Mesenchymal stem cell (in vitro differentiated cells and primary cell): ENCODE measurements at regions not wholly inside any gene's neighbourhood (a gene's known extent, or its start where the extent isn't known, plus 50 kb on each side); places are given as distances from the start of the nearest gene placed in this dataset.

ENCODE experiments used
- DNase-seq: peaks from one replicate; pipeline ENCODE4 v3.0.0-alpha.2; 2013
- H2AFZ ChIP-seq: one replicate; pipeline ENCODE4 v1.6.1; 2013; ENCODE audit warnings: low read depth, mild to moderate bottlenecking, control low read depth, inconsistent platforms, low read length, moderate library complexity
- H2AK5ac ChIP-seq: 2 replicates; pipeline ENCODE4 v1.6.1; 2013; ENCODE audit warnings: low read length, moderate library complexity, mild to moderate bottlenecking, inconsistent platforms; ENCODE audit not compliant: severe bottlenecking
- H2BK120ac ChIP-seq: one replicate; pipeline ENCODE4 v1.6.1; 2013; ENCODE audit warnings: low read depth, mild to moderate bottlenecking, inconsistent platforms, low read length, moderate library complexity
- H2BK12ac ChIP-seq, 2 experiments: one replicate each; pipeline ENCODE4 v1.6.1; 2013; ENCODE audit warnings: inconsistent platforms in 2 of 2, low read length in 2 of 2, mild to moderate bottlenecking in 2 of 2, moderate library complexity in 2 of 2, control low read depth in 1 of 2
- H2BK15ac ChIP-seq: one replicate; pipeline ENCODE4 v1.6.1; 2013; ENCODE audit warnings: mild to moderate bottlenecking, low read depth, inconsistent platforms; ENCODE audit not compliant: poor library complexity, severe bottlenecking
- H2BK5ac ChIP-seq: 2 replicates; pipeline ENCODE4 v1.6.1; 2013; ENCODE audit warnings: low read depth, mild to moderate bottlenecking, low read length, control low read depth, inconsistent platforms; ENCODE audit not compliant: poor library complexity, severe bottlenecking
- H3K14ac ChIP-seq, 2 experiments: one replicate each; pipeline ENCODE4 v1.6.1; 2013; ENCODE audit warnings: inconsistent platforms in 2 of 2, low read length in 2 of 2, control low read depth in 1 of 2, mild to moderate bottlenecking in 1 of 2, moderate library complexity in 1 of 2
- H3K18ac ChIP-seq, 2 experiments: one replicate each; pipeline ENCODE4 v1.6.1; 2013; ENCODE audit warnings: inconsistent platforms in 2 of 2, low read length in 2 of 2, control low read depth in 1 of 2, low read depth in 1 of 2, mild to moderate bottlenecking in 1 of 2
- H3K23ac ChIP-seq, 2 experiments: one replicate each; pipeline ENCODE4 v1.6.1; 2013; ENCODE audit warnings: inconsistent platforms in 2 of 2, low read length in 2 of 2, mild to moderate bottlenecking in 2 of 2, moderate library complexity in 2 of 2, control low read depth in 1 of 2
- H3K27ac ChIP-seq: 2 replicates; pipeline ENCODE4 v1.5.1; 2013; ENCODE audit warnings: mild to moderate bottlenecking, moderate library complexity, low read length, control low read depth, inconsistent platforms; ENCODE audit not compliant: poor library complexity, severe bottlenecking
- H3K27me3 ChIP-seq, 2 experiments: 2 replicates each; pipeline versions ENCODE4 v1.6.1 to v1.7.0; 2013; ENCODE audit warnings: low read length in 2 of 2, mild to moderate bottlenecking in 2 of 2, moderate library complexity in 2 of 2, control low read depth in 1 of 2, inconsistent platforms in 1 of 2; ENCODE audit not compliant: control insufficient read depth in 1 of 2, insufficient read depth in 1 of 2
- H3K36me3 ChIP-seq, 2 experiments: 2 replicates each; pipeline versions ENCODE4 v1.6.1 to v1.7.0; 2013; ENCODE audit warnings: low read length in 2 of 2, control low read depth in 1 of 2, inconsistent platforms in 1 of 2, low read depth in 1 of 2, mild to moderate bottlenecking in 1 of 2; ENCODE audit not compliant: insufficient read depth in 2 of 2, control insufficient read depth in 1 of 2
- H3K4ac ChIP-seq, 2 experiments: one replicate each; pipeline ENCODE4 v1.6.1; 2013; ENCODE audit warnings: inconsistent platforms in 2 of 2, low read length in 2 of 2, mild to moderate bottlenecking in 2 of 2, moderate library complexity in 2 of 2, control low read depth in 1 of 2, low read depth in 1 of 2
- H3K4me1 ChIP-seq: 2 replicates; pipeline ENCODE4 v1.6.1; 2013; ENCODE audit warnings: low read depth, low read length, control low read depth; ENCODE audit not compliant: control insufficient read depth, insufficient read depth
- H3K4me2 ChIP-seq: 2 replicates; pipeline ENCODE4 v1.6.1; 2013; ENCODE audit warnings: low read length, mild to moderate bottlenecking, inconsistent platforms; ENCODE audit not compliant: poor library complexity, severe bottlenecking
- H3K4me3 ChIP-seq, 2 experiments: 2 replicates each; pipeline versions ENCODE4 v1.5.1 to v1.7.0; 2013; ENCODE audit warnings: low read length in 2 of 2, mild to moderate bottlenecking in 2 of 2, control low read depth in 1 of 2, low read depth in 1 of 2; ENCODE audit not compliant: insufficient read depth in 1 of 2
- H3K79me1 ChIP-seq: replicated peaks from 2 replicates; pipeline ENCODE4 v1.6.1; 2013; ENCODE audit warnings: mild to moderate bottlenecking, control low read depth, low read length, inconsistent platforms; ENCODE audit not compliant: poor library complexity, severe bottlenecking
- H3K9ac ChIP-seq: 2 replicates; pipeline ENCODE4 v1.7.0; 2013; ENCODE audit warnings: mild to moderate bottlenecking, low read length, moderate library complexity
- H3K9me3 ChIP-seq: 2 replicates; pipeline ENCODE4 v1.7.0; 2013; ENCODE audit warnings: mild to moderate bottlenecking, low read length; ENCODE audit not compliant: control insufficient read depth
- H4K8ac ChIP-seq: one replicate; pipeline ENCODE4 v1.6.1; 2013; ENCODE audit warnings: inconsistent platforms, mild to moderate bottlenecking, low read length, moderate library complexity
- H4K91ac ChIP-seq: one replicate; pipeline ENCODE4 v1.6.1; 2013; ENCODE audit warnings: mild to moderate bottlenecking, low read length, inconsistent platforms
- WGBS: methylation state at CpG from one replicate; pipeline ENCODE4 v1.1.7; 2013; ENCODE audit warnings: mixed read lengths; 5-methylcytosine and 5-hydroxymethylcytosine counted together

DNA sequence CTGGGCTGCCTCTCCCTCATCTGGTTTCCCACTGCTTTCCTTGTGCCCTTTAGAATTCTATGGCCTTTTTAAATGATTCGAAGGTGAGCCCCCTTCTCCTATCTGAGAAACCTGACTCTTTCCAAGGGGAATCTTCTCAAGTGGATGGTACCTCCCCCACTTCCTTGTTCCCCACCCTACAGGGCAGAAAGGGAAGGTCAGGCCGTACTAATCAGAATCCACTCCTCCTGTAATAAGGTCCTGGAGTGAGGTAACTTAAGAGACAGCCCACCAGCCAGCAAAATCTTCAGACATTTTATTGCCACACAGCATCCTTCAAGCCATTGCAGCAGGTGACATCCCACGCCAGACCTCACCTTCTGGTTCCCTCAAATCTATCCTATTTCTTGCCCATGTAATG is 84.5 kb downstream of the MINAR1 start:
- no peak overlapping the region for H3K4me3 ChIP-seq
- H2BK15ac ChIP-seq = no peak overlapping the region
- DNase-seq = no peak
- H2AFZ ChIP-seq = no peak overlapping the region
- H2BK12ac ChIP-seq = no peak overlapping the region
- H2BK5ac ChIP-seq = no peak overlapping the region
- no peak overlapping the region for H3K4ac ChIP-seq
- H3K79me1 ChIP-seq = no peaks in the 10 kb centered on the region
- no peak overlapping the region for H3K18ac ChIP-seq
- H3K4me2 ChIP-seq = no peak overlapping the region
- no peak overlapping the region for H3K14ac ChIP-seq
- no peak overlapping the region for H2BK120ac ChIP-seq
- H3K4me1 ChIP-seq = no peaks in the 10 kb centered on the region
- H4K91ac ChIP-seq = no peak overlapping the region
- no peaks in the 10 kb centered on the region for H3K27me3 ChIP-seq
- H3K9ac ChIP-seq = no peak overlapping the region
- no peak overlapping the region for H2AK5ac ChIP-seq
- H4K8ac ChIP-seq = no peak overlapping the region
- no peak overlapping the region for H3K23ac ChIP-seq
- 79% methylated on average over 3 of the region's 3 CpGs for WGBS
- no peak overlapping the region for H3K27ac ChIP-seq
- H3K36me3 ChIP-seq = no peaks in the 10 kb centered on the region
- no peaks in the 10 kb centered on the region for H3K9me3 ChIP-seq

DNA sequence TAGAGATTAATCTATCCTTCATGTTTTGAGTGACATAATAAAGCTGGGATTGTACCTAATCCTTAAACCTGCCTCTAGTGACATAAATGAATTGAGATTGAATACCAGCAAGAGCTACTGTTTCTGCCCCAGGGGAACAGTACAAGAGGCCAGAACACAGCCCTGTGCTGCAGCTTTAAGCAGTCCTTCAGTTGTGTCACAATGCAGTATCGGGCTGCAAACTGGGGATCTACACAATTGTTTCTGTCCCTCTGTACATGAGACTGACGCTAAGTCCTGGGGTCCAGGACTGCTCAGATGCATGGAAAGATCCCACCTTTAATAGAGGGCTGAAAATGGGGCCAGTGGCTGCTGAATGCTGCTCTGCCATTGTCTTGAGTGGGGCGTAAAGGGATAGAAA is 87.5 kb downstream of the MINAR1 start:
- H2BK12ac ChIP-seq = no peak overlapping the region
- H3K79me1 ChIP-seq = no peaks in the 10 kb centered on the region
- H3K4me3 ChIP-seq = no peak overlapping the region
- no peak overlapping the region for H3K23ac ChIP-seq
- no peaks in the 10 kb centered on the region for H3K36me3 ChIP-seq
- no peak overlapping the region for H3K9ac ChIP-seq
- H3K27ac ChIP-seq = no peak overlapping the region
- H3K4me1 ChIP-seq = no peaks in the 10 kb centered on the region
- H4K8ac ChIP-seq = no peak overlapping the region
- H3K14ac ChIP-seq = no peak overlapping the region
- H2BK15ac ChIP-seq = no peak overlapping the region
- no peak overlapping the region for H2AK5ac ChIP-seq
- no peak overlapping the region for H3K4ac ChIP-seq
- WGBS = 73% methylated on average over 3 of the region's 3 CpGs
- no peak overlapping the region for H4K91ac ChIP-seq
- no peak overlapping the region for H3K18ac ChIP-seq
- no peak overlapping the region for H2BK5ac ChIP-seq
- H3K27me3 ChIP-seq = no peaks in the 10 kb centered on the region
- no peaks in the 10 kb centered on the region for H3K9me3 ChIP-seq
- no peak overlapping the region for H3K4me2 ChIP-seq
- H2AFZ ChIP-seq = no peak overlapping the region
- H2BK120ac ChIP-seq = no peak overlapping the region
- DNase-seq = no peak

DNA sequence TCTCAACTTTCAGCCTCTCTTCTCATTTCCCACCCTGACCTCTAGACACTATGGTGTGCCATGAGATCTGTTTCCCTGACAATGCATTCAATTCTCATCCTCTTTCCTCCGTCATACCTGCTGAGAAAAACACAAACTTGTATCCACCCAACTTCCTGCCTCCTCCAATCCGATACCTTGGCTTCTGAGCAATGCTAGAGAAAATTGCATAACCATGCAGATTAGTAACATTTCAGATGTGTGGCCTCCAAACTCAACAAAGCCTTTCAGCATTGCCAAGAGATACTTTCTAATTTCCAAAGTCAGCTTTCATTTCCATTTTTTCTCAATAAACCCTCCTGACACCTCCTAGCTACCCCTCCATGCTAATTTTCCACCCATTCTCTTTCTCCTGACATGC is 88.5 kb downstream of the MINAR1 start:
- no peak for DNase-seq
- Histone ChIP-seq H3K4me1 (no peaks in the 10 kb centered on the region), H3K36me3 (no peaks in the 10 kb centered on the region)

DNA sequence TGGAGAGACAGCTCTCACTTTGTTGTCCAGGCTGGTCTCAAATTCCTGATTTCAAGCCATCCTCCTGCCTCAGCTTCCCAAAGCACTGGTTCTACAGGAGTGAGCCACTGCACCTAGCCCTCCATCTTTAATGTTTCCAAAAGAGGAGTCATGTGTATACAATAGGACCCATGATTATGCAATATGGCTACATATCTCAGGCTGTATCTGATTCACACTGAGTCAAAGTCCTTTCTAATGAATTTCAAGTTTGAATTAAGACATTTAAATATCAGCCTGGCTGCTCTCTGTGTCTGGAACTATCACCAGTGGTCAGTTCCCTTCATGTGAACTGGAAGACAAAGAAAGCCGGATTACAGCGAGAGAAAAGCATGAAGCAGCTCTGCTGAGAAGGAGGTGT is 90.5 kb downstream of the MINAR1 start:
- H3K14ac ChIP-seq = no peak overlapping the region
- no peak overlapping the region for H2AK5ac ChIP-seq
- peaks cover 0 to 3% of the 10 kb centered on the region in 2 experiments for H3K27me3 ChIP-seq
- no peaks in the 10 kb centered on the region for H3K4me1 ChIP-seq
- H3K9ac ChIP-seq = no peak overlapping the region
- DNase-seq = no peak
- no peak overlapping the region for H3K4me2 ChIP-seq
- 81% methylated on average over 2 of the region's 2 CpGs for WGBS
- no peak overlapping the region for H2BK120ac ChIP-seq
- no peaks in the 10 kb centered on the region for H3K9me3 ChIP-seq
- H3K18ac ChIP-seq = no peak overlapping the region
- no peak overlapping the region for H2AFZ ChIP-seq
- H2BK15ac ChIP-seq = no peak overlapping the region
- H4K8ac ChIP-seq = no peak overlapping the region
- H3K23ac ChIP-seq = no peak overlapping the region
- H2BK12ac ChIP-seq = no peak overlapping the region
- no peak overlapping the region for H4K91ac ChIP-seq
- no peak overlapping the region for H3K4ac ChIP-seq
- H2BK5ac ChIP-seq = no peak overlapping the region
- no peak overlapping the region for H3K27ac ChIP-seq
- no peak overlapping the region for H3K4me3 ChIP-seq
- no peaks in the 10 kb centered on the region for H3K36me3 ChIP-seq
- no peaks in the 10 kb centered on the region for H3K79me1 ChIP-seq

More for the DNA sequence above, 88.5 kb downstream of the MINAR1 start:
- H3K79me1 ChIP-seq = no peaks in the 10 kb centered on the region
- H2AK5ac ChIP-seq = no peak overlapping the region
- H2BK15ac ChIP-seq = no peak overlapping the region
- no peak overlapping the region for H3K27ac ChIP-seq
- no peaks in the 10 kb centered on the region for H3K9me3 ChIP-seq
- no peak overlapping the region for H3K14ac ChIP-seq
- WGBS = 77% methylated on average over 2 of the region's 2 CpGs
- no peak overlapping the region for H3K4me2 ChIP-seq
- H3K4ac ChIP-seq = no peak overlapping the region
- H4K91ac ChIP-seq = no peak overlapping the region
- H3K27me3 ChIP-seq = no peaks in the 10 kb centered on the region
- H4K8ac ChIP-seq = no peak overlapping the region
- H2AFZ ChIP-seq = no peak overlapping the region
- H3K4me3 ChIP-seq = no peak overlapping the region
- H3K9ac ChIP-seq = no peak overlapping the region
- no peak overlapping the region for H3K23ac ChIP-seq
- no peak overlapping the region for H2BK12ac ChIP-seq
- H2BK5ac ChIP-seq = no peak overlapping the region
- H2BK120ac ChIP-seq = no peak overlapping the region
- H3K18ac ChIP-seq = no peak overlapping the region
